Natural killer cell (primary cell): ENCODE measurements at regions not wholly inside any gene's neighbourhood (a gene's known extent, or its start where the extent isn't known, plus 50 kb on each side); places are given as distances from the start of the nearest gene placed in this dataset.
A peak's percentile ranks its signal among the peaks of the same experiment; 100 is the strongest.

Source experiments
- ATAC-seq, 3 donors: fragments of 150-1000 bp in 2 of 3; fragments of 200-7000 bp in 1 of 3; cut with Tn5 transposase; 1 replicate in 1 of 3; 2 replicates in 2 of 3; pipeline ENCODE4 v1.10.0; 2021; ENCODE audit warnings: mild to moderate bottlenecking in 2 of 3, moderate library complexity in 2 of 3
- DNase-seq, 2 donors: peaks; one replicate each; pipeline versions ENCODE4 v3.0.0 to v3.0.0-alpha.2; 2013 to 2021; ENCODE audit warnings: mixed read lengths in 1 of 2
- H3K27ac ChIP-seq: one replicate; pipeline ENCODE4 v1.5.1; 2013; ENCODE audit warnings: mild to moderate bottlenecking, low read length
- H3K27me3 ChIP-seq: one replicate; pipeline ENCODE4 v1.6.1; 2013; ENCODE audit warnings: low read length; ENCODE audit not compliant: control insufficient read depth, insufficient read depth
- H3K36me3 ChIP-seq: one replicate; pipeline ENCODE4 v1.6.1; 2013; ENCODE audit warnings: low read length; ENCODE audit not compliant: control insufficient read depth, insufficient read depth
- H3K4me1 ChIP-seq: one replicate; pipeline ENCODE4 v1.6.1; 2013; ENCODE audit warnings: low read length; ENCODE audit not compliant: control insufficient read depth, insufficient read depth
- H3K4me3 ChIP-seq: one replicate; pipeline ENCODE4 v1.5.1; 2013; ENCODE audit warnings: low read length
- H3K9me3 ChIP-seq: one replicate; pipeline ENCODE4 v1.6.1; 2013; ENCODE audit warnings: low read length; ENCODE audit not compliant: control insufficient read depth, insufficient read depth
- H3K27ac Mint-ChIP-seq, 2 donors: one replicate each; pipeline ENCODE4 v1.8.0; 2022; ENCODE audit warnings: mild to moderate bottlenecking in 2 of 2, mixed read lengths in 2 of 2, moderate library complexity in 1 of 2
- H3K27me3 Mint-ChIP-seq, 2 donors: one replicate each; pipeline ENCODE4 v1.8.0; 2022; ENCODE audit warnings: low read depth in 2 of 2, mixed read lengths in 2 of 2
- H3K36me3 Mint-ChIP-seq: one replicate; pipeline ENCODE4 v1.8.0; 2022; ENCODE audit warnings: mixed read lengths
- H3K4me1 Mint-ChIP-seq, 2 donors: one replicate each; pipeline ENCODE4 v1.8.0; 2022; ENCODE audit warnings: mixed read lengths in 2 of 2
- H3K4me3 Mint-ChIP-seq: one replicate; pipeline ENCODE4 v1.8.0; 2022; ENCODE audit warnings: mild to moderate bottlenecking, moderate library complexity, mixed read lengths
- H3K9me3 Mint-ChIP-seq, 2 donors: one replicate each; pipeline ENCODE4 v1.8.0; 2022; ENCODE audit warnings: mixed read lengths in 2 of 2
- WGBS: methylation state at CpG from one replicate; pipeline ENCODE4 v1.1.7; 2013; ENCODE audit warnings: missing lambda C conversion rate; ENCODE audit not compliant: insufficient coverage; 5-methylcytosine and 5-hydroxymethylcytosine counted together
- intact Hi-C: fragments of 100-400 bp; cut with micrococcal nuclease; formaldehyde crosslinking; loops from one replicate; pipeline ENCODE4 v1.14.2; 2022
- TF ChIP-seq, protein P1 (sequence below): fragments of 200-600 bp; IDR thresholded peaks from one replicate; pipeline ENCODE4 v1.8.0; 2022; ENCODE audit warnings: antibody characterized with exemption

DNA sequence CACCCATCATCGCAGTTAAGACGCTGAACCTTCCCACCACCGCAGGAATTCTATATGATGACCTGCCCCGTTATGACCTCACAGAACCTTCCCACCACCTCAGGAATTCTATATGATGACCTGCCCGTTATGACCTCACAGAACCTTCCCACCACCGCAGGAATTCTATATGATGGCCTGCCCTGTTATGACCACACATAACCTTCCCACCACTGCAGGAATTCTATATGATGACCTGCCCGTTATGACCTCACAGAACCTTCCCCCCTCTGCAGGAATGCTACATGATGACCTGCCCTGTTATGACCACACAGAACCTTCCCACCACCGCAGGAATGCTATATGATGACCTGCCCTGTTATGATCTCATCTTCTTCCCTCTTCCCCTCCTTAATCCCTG lies 64.3 kb downstream of the IRX1 start:
- TF ChIP-seq, protein P1, sequence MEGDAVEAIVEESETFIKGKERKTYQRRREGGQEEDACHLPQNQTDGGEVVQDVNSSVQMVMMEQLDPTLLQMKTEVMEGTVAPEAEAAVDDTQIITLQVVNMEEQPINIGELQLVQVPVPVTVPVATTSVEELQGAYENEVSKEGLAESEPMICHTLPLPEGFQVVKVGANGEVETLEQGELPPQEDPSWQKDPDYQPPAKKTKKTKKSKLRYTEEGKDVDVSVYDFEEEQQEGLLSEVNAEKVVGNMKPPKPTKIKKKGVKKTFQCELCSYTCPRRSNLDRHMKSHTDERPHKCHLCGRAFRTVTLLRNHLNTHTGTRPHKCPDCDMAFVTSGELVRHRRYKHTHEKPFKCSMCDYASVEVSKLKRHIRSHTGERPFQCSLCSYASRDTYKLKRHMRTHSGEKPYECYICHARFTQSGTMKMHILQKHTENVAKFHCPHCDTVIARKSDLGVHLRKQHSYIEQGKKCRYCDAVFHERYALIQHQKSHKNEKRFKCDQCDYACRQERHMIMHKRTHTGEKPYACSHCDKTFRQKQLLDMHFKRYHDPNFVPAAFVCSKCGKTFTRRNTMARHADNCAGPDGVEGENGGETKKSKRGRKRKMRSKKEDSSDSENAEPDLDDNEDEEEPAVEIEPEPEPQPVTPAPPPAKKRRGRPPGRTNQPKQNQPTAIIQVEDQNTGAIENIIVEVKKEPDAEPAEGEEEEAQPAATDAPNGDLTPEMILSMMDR, result no peak
- no peak overlapping the region for H3K27ac ChIP-seq
- no peaks in the 10 kb centered on the region for H3K4me1 ChIP-seq
- WGBS, result 62% methylated on average over 8 of the region's 8 CpGs
- no peaks in the 10 kb centered on the region for H3K36me3 ChIP-seq
- Mint-ChIP-seq H3K27me3 (no peaks in the 10 kb centered on the region), H3K4me1 (peaks cover 7 to 15% of the 10 kb centered on the region in 2 donors), H3K36me3 (no peaks in the 10 kb centered on the region), H3K27ac (no peak overlapping the region), H3K9me3 (no peaks in the 10 kb centered on the region), H3K4me3 (no peak overlapping the region)
- H3K4me3 ChIP-seq, result no peak overlapping the region
- H3K9me3 ChIP-seq, result peaks cover 3% of the 10 kb centered on the region
- H3K27me3 ChIP-seq, result no peaks in the 10 kb centered on the region
- DNase-seq (peak in 1 of 2 donors; percentile 5), ATAC-seq (no peak)
- intact Hi-C loops, result no loop called here

DNA sequence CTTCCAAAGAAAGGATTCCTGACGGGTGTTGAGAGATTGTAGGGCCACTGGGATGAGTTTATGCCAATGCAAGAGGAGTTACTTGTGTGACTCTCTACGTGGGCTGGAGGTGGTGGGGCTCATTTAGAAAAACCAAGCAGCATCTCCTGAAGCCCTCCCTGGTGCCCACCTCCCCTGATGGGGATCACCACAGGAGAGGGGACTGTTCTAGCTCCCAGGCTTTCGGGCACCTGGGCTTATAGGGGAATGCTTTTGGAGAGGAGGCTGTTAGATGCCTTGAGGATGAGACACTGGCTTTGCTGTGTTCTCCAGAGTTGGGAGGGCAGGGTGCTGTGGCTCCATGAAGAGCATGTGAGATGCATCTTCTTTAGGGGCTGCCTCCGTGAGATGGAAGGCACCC lies 65.0 kb downstream of the IRX1 start:
- Histone ChIP-seq H3K36me3 (no peaks in the 10 kb centered on the region), H3K27me3 (no peaks in the 10 kb centered on the region), H3K4me1 (no peaks in the 10 kb centered on the region), H3K9me3 (peaks cover 3% of the 10 kb centered on the region), H3K4me3 (no peak overlapping the region), H3K27ac (no peak overlapping the region)
- DNase-seq, result no peak
- Mint-ChIP-seq H3K27ac (no peak overlapping the region), H3K27me3 (no peaks in the 10 kb centered on the region), H3K4me3 (no peak overlapping the region), H3K36me3 (no peaks in the 10 kb centered on the region), H3K4me1 (peaks cover 7 to 15% of the 10 kb centered on the region in 2 donors), H3K9me3 (no peaks in the 10 kb centered on the region)
- 82% methylated on average over 4 of the region's 4 CpGs for WGBS
- ATAC-seq, result no peak
- TF ChIP-seq, protein P1, result no peak
- intact Hi-C loops, result no loop called here

DNA sequence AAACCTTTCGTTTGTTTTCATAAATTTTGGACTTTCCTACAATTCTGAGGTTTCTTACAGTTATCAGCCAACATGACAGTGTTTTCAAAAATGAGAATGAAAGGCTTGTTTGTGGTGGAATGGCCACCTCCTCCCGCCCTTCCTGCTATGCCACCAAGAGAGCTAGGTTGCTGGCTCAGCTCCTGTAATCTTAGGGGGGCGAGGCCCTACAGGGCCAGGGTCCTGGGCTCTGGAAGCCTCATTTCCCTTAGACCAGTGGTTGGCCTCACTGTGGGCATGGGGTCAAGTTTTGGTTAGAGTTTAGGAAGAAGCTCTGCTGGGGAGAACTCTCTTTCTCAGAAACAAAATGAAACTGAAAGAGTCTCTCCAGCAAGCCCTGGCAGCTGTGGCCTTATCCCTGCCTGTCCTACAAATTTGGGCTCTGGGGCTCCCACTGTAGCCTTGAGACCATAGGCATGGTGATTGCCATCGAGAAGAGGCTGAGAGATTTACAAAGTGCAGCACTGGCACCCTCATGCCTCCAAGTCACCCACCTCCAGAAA lies 66.2 kb downstream of the IRX1 start:
- Histone ChIP-seq H3K27me3 (no peaks in the 10 kb centered on the region), H3K9me3 (peaks cover 3% of the 10 kb centered on the region), H3K27ac (peak overlapping the region; percentile 49), H3K4me1 (no peaks in the 10 kb centered on the region), H3K36me3 (no peaks in the 10 kb centered on the region), H3K4me3 (no peak overlapping the region)
- intact Hi-C loops, result no loop called here
- DNase-seq (no peak), ATAC-seq (peak in 1 of 3 donors; percentile 51)
- Mint-ChIP-seq H3K36me3 (no peaks in the 10 kb centered on the region), H3K4me1 (peaks cover 11 to 15% of the 10 kb centered on the region in 2 donors), H3K27ac (peak overlapping the region; percentile 54 to 80), H3K9me3 (peaks cover 0 to 4% of the 10 kb centered on the region in 2 donors), H3K4me3 (peak overlapping the region; percentile 67), H3K27me3 (no peaks in the 10 kb centered on the region)
- TF ChIP-seq, protein P1, result no peak
- WGBS, result 83% methylated on average over 3 of the region's 4 CpGs

DNA sequence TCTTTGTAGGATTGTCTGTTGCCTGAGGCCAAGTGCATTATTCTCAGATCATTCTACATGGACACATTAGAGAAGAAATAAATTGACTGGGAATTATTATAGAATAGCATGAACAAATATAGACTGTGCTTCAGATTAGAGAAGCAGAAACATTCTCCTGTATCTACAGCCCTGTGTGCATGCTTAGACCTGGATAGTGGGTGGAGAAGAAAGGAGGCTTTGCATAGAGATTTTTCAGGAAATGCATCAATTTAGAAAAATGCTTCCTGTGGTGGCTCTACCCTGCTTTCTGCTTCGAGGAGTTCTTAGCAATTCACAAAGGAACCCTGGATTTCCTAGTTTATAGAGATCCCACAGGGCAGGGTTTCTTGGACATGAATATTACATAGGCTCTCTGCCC lies 66.7 kb downstream of the IRX1 start:
- no peaks in the 10 kb centered on the region for H3K27me3 Mint-ChIP-seq
- H3K4me3 ChIP-seq, result no peak overlapping the region
- H3K27ac ChIP-seq, result no peak overlapping the region
- H3K27ac Mint-ChIP-seq, result peak overlapping the region; percentile 54 to 80
- no peaks in the 10 kb centered on the region for H3K36me3 Mint-ChIP-seq
- no peaks in the 10 kb centered on the region for H3K4me1 ChIP-seq
- intact Hi-C loops, result no loop called here
- H3K27me3 ChIP-seq, result no peaks in the 10 kb centered on the region
- DNase-seq (no peak), ATAC-seq (no peak)
- H3K36me3 ChIP-seq, result no peaks in the 10 kb centered on the region
- peaks cover 0 to 4% of the 10 kb centered on the region in 2 donors for H3K9me3 Mint-ChIP-seq
- H3K4me3 Mint-ChIP-seq, result peak overlapping the region; percentile 67
- TF ChIP-seq, protein P1, result no peak
- WGBS, result 14% methylated on average over 1 of the region's 1 CpG
- peaks cover 3% of the 10 kb centered on the region for H3K9me3 ChIP-seq
- H3K4me1 Mint-ChIP-seq, result peaks cover 11 to 15% of the 10 kb centered on the region in 2 donors
